ENCODE measurements at regions not wholly inside any gene's neighbourhood (a gene's known extent, or its start where the extent isn't known, plus 50 kb on each side); places are given as distances from the start of the nearest gene placed in this dataset.

GRCh38 chr11:81866896-81867295 lies 866.8 kb downstream of the FAM181B start:
- DNase-seq (ENCODE audit: low read depth in 1 of 2, low spot score in 2 of 2) (no peak), FAIRE-seq (no peak)
- no peak overlapping the region for H2BK5ac ChIP-seq (ENCODE audit: low read depth, low read length)
- no peak overlapping the region for H3K4me2 ChIP-seq (ENCODE audit: insufficient read depth in 1 of 2, low read depth in 2 of 2, low read length in 2 of 2)
- no peak overlapping the region for H2AFZ ChIP-seq (ENCODE audit: low read length)
- H3K4ac ChIP-seq (replicated peaks; ENCODE audit: insufficient read length, low read depth, low read length), result no peak overlapping the region
- H3K27ac ChIP-seq (ENCODE audit: low read depth, low read length), result no peak overlapping the region
- H2AK5ac ChIP-seq (ENCODE audit: low read depth, low read length), result no peak overlapping the region
- H3K36me3 ChIP-seq (ENCODE audit: control insufficient read depth in 2 of 4, insufficient read depth in 4 of 4, low read length in 3 of 4), result no peaks in the 10 kb centered on the region
- no peaks in the 10 kb centered on the region for H3K9me3 ChIP-seq (ENCODE audit: insufficient read depth in 2 of 2, low read depth in 1 of 2, low read length in 1 of 2)
- no peak overlapping the region for H4K8ac ChIP-seq (ENCODE audit: extremely low read depth, insufficient read depth, low read length)
- no peaks in the 10 kb centered on the region for H4K20me1 ChIP-seq (replicated peaks in 1 of 2; ENCODE audit: control insufficient read depth in 1 of 2, insufficient read depth in 2 of 2, low read length in 2 of 2)
- H3K79me2 ChIP-seq (ENCODE audit: control insufficient read depth in 1 of 2, insufficient read depth in 2 of 2, low read length in 2 of 2), result no peaks in the 10 kb centered on the region
- no peaks in the 10 kb centered on the region for H3K79me1 ChIP-seq (ENCODE audit: low read depth, low read length)
- no peak overlapping the region for H2BK12ac ChIP-seq (ENCODE audit: low read depth, low read length)
- H4K91ac ChIP-seq (replicated peaks; ENCODE audit: insufficient read length, low read length), result no peak overlapping the region
- no peak overlapping the region for H2BK120ac ChIP-seq (replicated peaks; ENCODE audit: low read depth, low read length)
- POLR2A ChIA-PET (ENCODE audit: partially characterized antibody), result no interaction called here
- H4K5ac ChIP-seq (ENCODE audit: insufficient read length, low read depth, low read length), result no peak overlapping the region
- H3K18ac ChIP-seq (ENCODE audit: extremely low read depth, low read length), result no peak overlapping the region
- no peak overlapping the region for H3K9ac ChIP-seq (replicated peaks in 1 of 4; ENCODE audit: extremely low read depth in 1 of 4, low read depth in 3 of 4, low read length in 3 of 4)
- no peak overlapping the region for H3K56ac ChIP-seq (replicated peaks; ENCODE audit: insufficient read length, low read depth, low read length)
- 45% methylated on average over 2 of the region's 2 CpGs; no CpG with 5 or more reads in 1 of the 2 experiments for WGBS, 2 experiments (ENCODE audit: extremely low coverage in 1 of 2, insufficient coverage in 1 of 2, insufficient read length in 1 of 2, insufficient replicate concordance in 2 of 2, low coverage in 1 of 2, low lambda C conversion rate in 2 of 2, missing lambda C conversion rate in 1 of 2)
- CTCF ChIA-PET (ENCODE audit: partially characterized antibody), result no interaction called here
- H3K23me2 ChIP-seq (ENCODE audit: low read depth, low read length), result no peaks in the 10 kb centered on the region
- no peak overlapping the region for H3K14ac ChIP-seq (ENCODE audit: insufficient read length)
- no peak overlapping the region for H3K23ac ChIP-seq (ENCODE audit: insufficient read length)
- no peak overlapping the region for H3K4me3 ChIP-seq (ENCODE audit: extremely low read depth in 1 of 4, insufficient read depth in 2 of 4, low read depth in 3 of 4, low read length in 4 of 4)
- TF ChIP-seq NANOG (IDR thresholded peaks at IDR 0.05; ENCODE audit: insufficient read depth, low read depth, low read length, poor library complexity, severe bottlenecking) (no peak), KDM5A (IDR thresholded peaks at IDR 0.05; ENCODE audit: low read length) (no peak), SP2 (IDR thresholded peaks at IDR 0.05; ENCODE audit: low read length) (no peak), JUN (IDR thresholded peaks at IDR 0.05; ENCODE audit: low read depth, low read length) (no peak), SUZ12 (IDR thresholded peaks at IDR 0.05; ENCODE audit: low read length) (no peak), CBX5 (IDR thresholded peaks at IDR 0.05; ENCODE audit: low read depth, low read length) (no peak), POLR2AphosphoS5 (IDR thresholded peaks at IDR 0.05; ENCODE audit: low read depth, low read length) (no peak), CHD2 (IDR thresholded peaks at IDR 0.05; ENCODE audit: low read length) (no peak), RAD21 (IDR thresholded peaks at IDR 0.05 in 1 of 2, conservative IDR thresholded peaks at IDR 0.05 in 1 of 2; ENCODE audit: low read depth in 2 of 2, low read length in 2 of 2) (no peak), SAP30 (IDR thresholded peaks at IDR 0.05; ENCODE audit: insufficient read depth, insufficient replicate concordance, low read length) (no peak), GABPA (IDR thresholded peaks at IDR 0.05; ENCODE audit: borderline replicate concordance, insufficient read depth, low read length) (no peak), YY1 (IDR thresholded peaks at IDR 0.05; ENCODE audit: low read depth, low read length) (no peak), TAF7 (optimal IDR thresholded peaks at IDR 0.05; ENCODE audit: borderline replicate concordance, low read depth, low read length) (no peak), BRCA1 (IDR thresholded peaks at IDR 0.05; ENCODE audit: low read depth, low read length) (no peak)
- H2BK20ac ChIP-seq (ENCODE audit: low read length), result no peak overlapping the region
- no peak overlapping the region for H2BK15ac ChIP-seq (ENCODE audit: low read length)
- H3K4me1 ChIP-seq (replicated peaks in 1 of 4; ENCODE audit: control insufficient read depth in 3 of 4, insufficient read depth in 4 of 4, low read length in 3 of 4), result no peaks in the 10 kb centered on the region
- H3K27me3 ChIP-seq (replicated peaks in 1 of 4; ENCODE audit: control insufficient read depth in 3 of 4, extremely low read depth in 1 of 4, insufficient read depth in 3 of 4, low read length in 3 of 4), result no peaks in the 10 kb centered on the region

Measured in H1 (cell line).